HepG2 (cell line): ENCODE measurements at regions not wholly inside any gene's neighbourhood (a gene's known extent, or its start where the extent isn't known, plus 50 kb on each side); places are given as distances from the start of the nearest gene placed in this dataset.

Experiments
- AKNA ChIP-seq: sonication (generic); formaldehyde crosslinking; IDR thresholded peaks from 2 replicates; pipeline ENCODE4 v1.4.0; 2020; ENCODE audit warnings: missing genetic modification reagents, borderline replicate concordance
- DMAP1 ChIP-seq: IDR thresholded peaks from 2 replicates; pipeline ENCODE4 v1.6.1; 2016
- IRF2 ChIP-seq: IDR thresholded peaks from 2 replicates; pipeline ENCODE4 v1.6.1; 2018; ENCODE audit warnings: missing genetic modification reagents, missing compliant biosample characterization
- KDM6A ChIP-seq: IDR thresholded peaks from 2 replicates; pipeline ENCODE4 v1.6.1; 2016; ENCODE audit warnings: low read depth
- LCORL ChIP-seq, 2 experiments: fragments of 450-650 bp in 1 of 2; sonication (generic) in 1 of 2; formaldehyde crosslinking in 1 of 2; IDR thresholded peaks; 2 replicates each; pipeline versions ENCODE4 v1.5.0 to v1.6.1; 2017 to 2020; ENCODE audit warnings: antibody characterized with exemption in 1 of 2, missing genetic modification reagents in 1 of 2
- MED8 ChIP-seq: sonication (generic); formaldehyde crosslinking; IDR thresholded peaks from 2 replicates; pipeline ENCODE4 v1.8.1; 2023; ENCODE audit warnings: mild to moderate bottlenecking, missing genetic modification reagents; ENCODE audit not compliant: insufficient replicate concordance
- NFIB ChIP-seq: sonication (generic); formaldehyde crosslinking; IDR thresholded peaks from 2 replicates; pipeline ENCODE4 v1.9.0; 2021; ENCODE audit warnings: missing genetic modification reagents, mild to moderate bottlenecking, borderline replicate concordance
- SALL2 ChIP-seq: sonication (generic); formaldehyde crosslinking; IDR thresholded peaks from 2 replicates; pipeline ENCODE4 v1.8.1; 2023; ENCODE audit warnings: mild to moderate bottlenecking, missing genetic modification reagents, inconsistent platforms
- SAP130 ChIP-seq: IDR thresholded peaks from 2 replicates; pipeline ENCODE4 v1.6.1; 2016; ENCODE audit warnings: low read depth
- SATB2 ChIP-seq: sonication (generic); formaldehyde crosslinking; IDR thresholded peaks from 2 replicates; pipeline ENCODE4 v1.5.0; 2020; ENCODE audit warnings: missing genetic modification reagents
- SOX13 ChIP-seq, 3 experiments: fragments of 450-650 bp in 1 of 3; sonication (generic) in 1 of 3; formaldehyde crosslinking in 1 of 3; IDR thresholded peaks in 2 of 3; conservative IDR thresholded peaks in 1 of 3; 2 replicates each; pipeline versions ENCODE4 v1.5.0 to v1.6.1; 2016 to 2020; ENCODE audit warnings: antibody characterized with exemption in 1 of 3, mild to moderate bottlenecking in 1 of 3, missing compliant biosample characterization in 1 of 3, missing genetic modification reagents in 1 of 3, moderate library complexity in 1 of 3
- SOX6 ChIP-seq, 2 experiments: fragments of 450-650 bp in 1 of 2; sonication (generic) in 1 of 2; formaldehyde crosslinking in 1 of 2; IDR thresholded peaks; 2 replicates each; pipeline versions ENCODE4 v1.4.0 to v1.6.1; 2017 to 2020; ENCODE audit warnings: antibody characterized with exemption in 1 of 2, mild to moderate bottlenecking in 1 of 2, missing genetic modification reagents in 1 of 2
- ZC3H13 ChIP-seq: sonication (generic); formaldehyde crosslinking; IDR thresholded peaks from 2 replicates; pipeline ENCODE4 v1.8.1; 2023; ENCODE audit warnings: mild to moderate bottlenecking, missing genetic modification reagents, moderate library complexity
- ZNF224 ChIP-seq: sonication (generic); formaldehyde crosslinking; IDR thresholded peaks from 2 replicates; pipeline ENCODE4 v1.5.0; 2020; ENCODE audit warnings: mild to moderate bottlenecking, missing genetic modification reagents
- ZNF354B ChIP-seq: sonication (generic); formaldehyde crosslinking; IDR thresholded peaks from 2 replicates; pipeline ENCODE4 v1.8.0; 2022; ENCODE audit warnings: mild to moderate bottlenecking, missing genetic modification reagents
- ZSCAN30 ChIP-seq: sonication (generic); formaldehyde crosslinking; IDR thresholded peaks from 2 replicates; pipeline ENCODE4 v1.5.0; 2020; ENCODE audit warnings: mild to moderate bottlenecking, missing genetic modification reagents
- TF ChIP-seq, protein P1 (sequence below): sonication (generic); formaldehyde crosslinking; IDR thresholded peaks from 2 replicates; pipeline ENCODE4 v1.4.0; 2020; ENCODE audit warnings: mild to moderate bottlenecking, missing genetic modification reagents

DNA sequence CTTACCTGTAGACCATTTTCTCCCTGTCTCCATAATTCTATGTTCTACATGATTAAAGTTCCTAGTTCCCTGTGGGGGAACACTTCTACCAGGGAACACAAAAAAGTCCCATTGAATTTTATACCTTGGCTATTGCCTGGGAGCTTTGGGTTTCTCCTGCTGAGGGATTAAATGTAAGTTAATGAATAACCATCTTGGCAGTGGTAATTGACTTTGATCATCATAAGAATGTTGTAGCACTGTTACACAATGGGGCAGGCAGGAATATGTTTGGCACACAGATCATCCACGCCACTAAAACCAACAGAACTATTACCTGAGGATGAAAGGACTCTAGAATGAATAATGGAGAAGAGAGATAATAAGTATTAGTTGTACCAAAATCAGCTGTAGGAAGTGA lies 1106.2 kb upstream of the GJE1 start (continued):
- TF ChIP-seq DMAP1 (CRISPR knock-in tag) (no peak), ZC3H13 (no peak), LCORL (IDR thresholded peaks at IDR 0.05) (no peak), LCORL (CRISPR knock-in tag; IDR thresholded peaks at IDR 0.05) (no peak), SATB2 (CRISPR knock-in tag) (no peak), SAP130 (CRISPR knock-in tag) (0 out of 2 replicates have a peak, but pooled peaks have one; percentile 13), ZNF354B (CRISPR knock-in tag) (no peak), ZNF224 (no peak), SALL2 (CRISPR knock-in tag) (no peak), MED8 (CRISPR knock-in tag) (no peak), AKNA (CRISPR knock-in tag) (no peak), ZSCAN30 (CRISPR knock-in tag) (no peak), SOX6 (IDR thresholded peaks at IDR 0.05) (no peak), SOX6 (CRISPR knock-in tag; IDR thresholded peaks at IDR 0.05) (peak; percentile 46; the same call in 1 of the 2 replicates), KDM6A (CRISPR knock-in tag) (no peak), NFIB (CRISPR knock-in tag) (no peak), SOX13 (IDR thresholded peaks at IDR 0.05) (no peak), SOX13 (CRISPR knock-in tag; conservative IDR thresholded peaks at IDR 0.05 in 1 of 2, IDR thresholded peaks at IDR 0.05 in 1 of 2) (peak in 1 of 2 experiments; percentile 83; a peak in 2 of 4 replicates), IRF2 (CRISPR knock-in tag) (no peak)
- TF ChIP-seq, protein P1, sequence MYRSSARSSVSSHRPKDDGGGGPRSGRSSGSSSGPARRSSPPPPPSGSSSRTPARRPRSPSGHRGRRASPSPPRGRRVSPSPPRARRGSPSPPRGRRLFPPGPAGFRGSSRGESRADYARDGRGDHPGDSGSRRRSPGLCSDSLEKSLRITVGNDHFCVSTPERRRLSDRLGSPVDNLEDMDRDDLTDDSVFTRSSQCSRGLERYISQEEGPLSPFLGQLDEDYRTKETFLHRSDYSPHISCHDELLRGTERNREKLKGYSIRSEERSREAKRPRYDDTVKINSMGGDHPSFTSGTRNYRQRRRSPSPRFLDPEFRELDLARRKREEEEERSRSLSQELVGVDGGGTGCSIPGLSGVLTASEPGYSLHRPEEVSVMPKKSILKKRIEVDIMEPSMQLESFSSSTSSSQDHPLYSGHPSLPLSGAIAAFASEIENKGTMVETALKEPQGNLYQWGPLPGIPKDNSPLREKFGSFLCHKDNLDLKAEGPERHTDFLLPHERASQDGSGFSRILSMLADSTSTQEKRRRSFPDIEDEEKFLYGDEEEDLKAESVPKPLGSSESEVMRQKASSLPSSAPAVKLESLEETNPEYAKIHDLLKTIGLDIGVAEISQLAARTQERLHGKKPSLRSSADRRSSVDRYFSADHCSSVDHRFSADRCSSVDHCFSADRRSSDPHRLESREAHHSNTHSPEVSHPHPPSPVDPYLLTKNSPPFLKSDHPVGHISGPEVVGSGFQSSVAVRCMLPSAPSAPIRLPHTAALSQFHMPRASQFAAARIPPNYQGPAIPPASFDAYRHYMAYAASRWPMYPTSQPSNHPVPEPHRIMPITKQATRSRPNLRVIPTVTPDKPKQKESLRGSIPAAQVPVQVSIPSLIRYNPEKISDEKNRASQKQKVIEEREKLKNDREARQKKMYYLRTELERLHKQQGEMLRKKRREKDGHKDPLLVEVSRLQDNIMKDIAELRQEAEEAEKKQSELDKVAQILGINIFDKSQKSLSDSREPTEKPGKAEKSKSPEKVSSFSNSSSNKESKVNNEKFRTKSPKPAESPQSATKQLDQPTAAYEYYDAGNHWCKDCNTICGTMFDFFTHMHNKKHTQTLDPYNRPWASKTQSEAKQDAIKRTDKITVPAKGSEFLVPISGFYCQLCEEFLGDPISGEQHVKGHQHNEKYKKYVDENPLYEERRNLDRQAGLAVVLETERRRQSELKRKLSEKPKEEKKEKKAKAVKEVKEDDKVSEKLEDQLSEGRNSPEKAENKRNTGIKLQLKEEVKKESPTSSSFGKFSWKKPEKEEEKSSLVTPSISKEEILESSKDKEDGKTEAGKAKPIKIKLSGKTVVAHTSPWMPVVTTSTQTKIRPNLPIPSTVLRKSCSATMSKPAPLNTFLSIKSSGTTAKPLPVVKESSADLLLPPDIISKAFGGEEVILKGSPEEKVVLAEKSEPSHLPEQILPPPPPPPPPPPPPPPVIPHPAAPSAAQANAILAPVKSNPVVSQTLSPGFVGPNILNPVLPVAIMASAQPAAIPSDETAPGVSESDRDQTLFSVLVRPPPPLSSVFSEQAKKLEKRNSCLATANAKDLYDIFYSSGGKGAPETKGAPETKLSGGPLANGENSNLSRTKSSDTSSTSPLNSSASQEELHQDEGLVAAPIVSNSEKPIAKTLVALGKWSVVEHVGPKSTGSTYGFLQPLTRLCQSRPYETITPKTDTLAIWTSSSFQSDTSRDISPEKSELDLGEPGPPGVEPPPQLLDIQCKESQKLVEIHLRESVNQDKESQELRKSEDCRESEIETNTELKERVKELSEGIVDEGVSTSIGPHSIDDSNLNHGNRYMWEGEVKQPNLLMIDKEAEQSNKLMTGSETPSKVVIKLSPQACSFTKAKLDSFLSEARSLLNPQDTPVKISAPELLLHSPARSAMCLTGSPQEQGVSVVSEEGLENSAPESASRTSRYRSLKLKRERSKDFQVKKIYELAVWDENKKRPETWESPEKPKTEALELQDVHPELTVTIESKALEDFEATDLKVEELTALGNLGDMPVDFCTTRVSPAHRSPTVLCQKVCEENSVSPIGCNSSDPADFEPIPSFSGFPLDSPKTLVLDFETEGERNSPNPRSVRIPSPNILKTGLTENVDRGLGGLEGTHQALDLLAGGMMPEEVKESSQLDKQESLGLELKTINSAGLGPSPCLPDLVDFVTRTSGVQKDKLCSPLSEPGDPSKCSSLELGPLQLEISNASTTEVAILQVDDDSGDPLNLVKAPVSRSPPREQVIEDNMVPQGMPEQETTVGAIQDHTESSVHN, result no peak
